SJSA1 (cell line): ENCODE measurements at regions not wholly inside any gene's neighbourhood (a gene's known extent, or its start where the extent isn't known, plus 50 kb on each side); places are given as distances from the start of the nearest gene placed in this dataset.
"Not testable (repeated sequence)": the region's sequence is repeated elsewhere in the genome, so short reads cannot be mapped to it uniquely, and the experiment has no call there.

Experiments used
- DNase-seq, 2 experiments: peaks; one replicate each; pipeline ENCODE4 v3.0.0-alpha.2; 2015 to 2020; ENCODE audit warnings: low spot score in 2 of 2, low read depth in 1 of 2
- H3K27ac ChIP-seq: fragments of 250-450 bp; sonication (Bioruptor Pico); 2 replicates; pipeline ENCODE4 v1.5.1; 2020; ENCODE audit warnings: mild to moderate bottlenecking, moderate library complexity
- H3K27me3 ChIP-seq: fragments of 250-450 bp; sonication (Bioruptor Pico); replicated peaks from 2 replicates; pipeline ENCODE4 v1.5.1; 2020; ENCODE audit warnings: mild to moderate bottlenecking, moderate library complexity
- H3K36me3 ChIP-seq: fragments of 250-450 bp; sonication (Bioruptor Pico); 2 replicates; pipeline ENCODE4 v1.5.1; 2020; ENCODE audit warnings: mild to moderate bottlenecking
- H3K4me1 ChIP-seq: fragments of 250-450 bp; sonication (Bioruptor Pico); replicated peaks from 2 replicates; pipeline ENCODE4 v1.6.1; 2021; ENCODE audit warnings: mild to moderate bottlenecking
- H3K4me3 ChIP-seq: fragments of 250-450 bp; sonication (Bioruptor Pico); 2 replicates; pipeline ENCODE4 v1.5.1; 2020; ENCODE audit warnings: mild to moderate bottlenecking
- H3K9me3 ChIP-seq: fragments of 250-450 bp; sonication (Bioruptor Pico); replicated peaks from 2 replicates; pipeline ENCODE4 v1.5.1; 2020; ENCODE audit warnings: mild to moderate bottlenecking

DNA sequence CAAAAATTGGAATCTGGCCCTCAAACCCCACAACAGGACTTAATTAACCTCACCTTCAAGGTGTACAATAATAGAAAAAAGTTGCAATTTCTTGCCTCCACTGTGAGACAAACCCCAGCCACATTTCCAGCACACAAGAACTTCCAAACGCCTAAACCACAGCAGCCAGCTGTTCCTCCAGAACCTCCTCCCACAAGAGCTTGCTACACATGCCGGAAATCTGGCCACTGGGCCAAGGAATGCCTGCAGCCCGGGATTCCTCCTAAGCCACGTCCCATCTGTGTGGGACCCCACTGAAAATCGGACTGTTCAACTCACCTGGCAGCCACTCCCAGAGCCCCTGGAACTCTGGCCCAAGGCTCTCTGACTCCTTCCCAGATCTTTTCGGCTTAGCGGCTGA lies 315.9 kb upstream of the EDIL3 start:
- not testable (repeated sequence) for DNase-seq, H3K27ac ChIP-seq, H3K4me3 ChIP-seq, H3K9me3 ChIP-seq, H3K36me3 ChIP-seq, H3K4me1 ChIP-seq, H3K27me3 ChIP-seq

GRCh38 chr5:84696651-84697050 lies 312.0 kb upstream of the EDIL3 start:
- Histone ChIP-seq H3K27me3 (no peaks in the 10 kb centered on the region), H3K36me3 (peaks cover 5% of the 10 kb centered on the region; the same call in 1 of the 2 replicates), H3K9me3 (no peaks in the 10 kb centered on the region), H3K4me1 (peaks cover 12% of the 10 kb centered on the region), H3K4me3 (no peak overlapping the region), H3K27ac (no peak overlapping the region)
- DNase-seq = no peak

DNA sequence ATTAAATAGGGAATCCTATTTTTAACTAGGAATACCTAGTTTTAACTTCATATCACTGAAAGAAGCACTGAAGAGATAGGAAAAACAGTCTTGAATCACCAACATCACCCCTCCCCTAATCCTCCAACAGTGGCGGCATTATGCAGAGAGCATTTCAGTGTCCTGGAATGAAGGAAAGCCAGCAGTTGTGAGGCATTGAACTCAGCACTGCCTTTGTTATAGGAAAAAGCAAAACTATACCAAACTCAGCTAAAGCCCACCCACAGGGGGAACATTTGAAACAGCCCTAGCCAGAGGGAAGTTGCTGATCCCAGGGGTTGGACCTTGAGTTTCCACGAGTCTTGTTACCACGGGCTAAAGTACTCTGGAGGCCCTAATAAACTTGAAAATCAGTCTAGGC lies 310.6 kb upstream of the EDIL3 start:
- H3K9me3 ChIP-seq = no peaks in the 10 kb centered on the region
- H3K27ac ChIP-seq = no peak overlapping the region
- DNase-seq = no peak
- no peak overlapping the region for H3K4me3 ChIP-seq
- peaks cover 5% of the 10 kb centered on the region; the same call in 1 of the 2 replicates for H3K36me3 ChIP-seq
- peaks cover 12% of the 10 kb centered on the region for H3K4me1 ChIP-seq
- no peaks in the 10 kb centered on the region for H3K27me3 ChIP-seq

DNA sequence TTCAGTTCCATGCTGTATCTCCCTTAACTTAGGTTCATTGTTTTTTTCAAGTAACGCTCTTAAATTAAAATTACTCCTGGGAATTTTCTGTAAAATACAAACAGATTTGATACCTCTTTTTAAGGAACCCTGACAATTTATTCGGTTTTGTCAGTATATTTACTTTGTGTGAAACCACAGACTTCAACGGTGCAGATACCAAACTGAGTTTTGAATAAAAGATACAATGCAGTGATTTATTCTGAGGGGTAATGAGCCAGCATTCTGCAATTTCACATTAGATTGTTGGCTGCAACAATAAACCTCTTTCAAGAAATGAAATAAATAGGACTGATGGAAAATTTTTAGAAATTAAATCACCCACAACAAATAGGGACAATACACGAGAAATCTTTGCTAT lies 308.6 kb upstream of the EDIL3 start:
- Histone ChIP-seq H3K27me3 (no peaks in the 10 kb centered on the region), H3K4me1 (peaks cover 17% of the 10 kb centered on the region), H3K27ac (peak overlapping the region; percentile 70), H3K36me3 (peaks cover 5% of the 10 kb centered on the region; the same call in 1 of the 2 replicates), H3K9me3 (no peaks in the 10 kb centered on the region), H3K4me3 (no peak overlapping the region)
- DNase-seq = peak in 1 of 2 experiments; percentile 62

GRCh38 chr5:84688566-84688965 lies 303.9 kb upstream of the EDIL3 start:
- H3K36me3 ChIP-seq = peaks cover 5% of the 10 kb centered on the region; the same call in 1 of the 2 replicates
- peak overlapping the region; percentile 95 for H3K27ac ChIP-seq
- no peaks in the 10 kb centered on the region for H3K9me3 ChIP-seq
- no peaks in the 10 kb centered on the region for H3K27me3 ChIP-seq
- peaks cover 26% of the 10 kb centered on the region for H3K4me1 ChIP-seq
- H3K4me3 ChIP-seq = no peak overlapping the region
- peak; percentile 72 to 97 for DNase-seq

DNA sequence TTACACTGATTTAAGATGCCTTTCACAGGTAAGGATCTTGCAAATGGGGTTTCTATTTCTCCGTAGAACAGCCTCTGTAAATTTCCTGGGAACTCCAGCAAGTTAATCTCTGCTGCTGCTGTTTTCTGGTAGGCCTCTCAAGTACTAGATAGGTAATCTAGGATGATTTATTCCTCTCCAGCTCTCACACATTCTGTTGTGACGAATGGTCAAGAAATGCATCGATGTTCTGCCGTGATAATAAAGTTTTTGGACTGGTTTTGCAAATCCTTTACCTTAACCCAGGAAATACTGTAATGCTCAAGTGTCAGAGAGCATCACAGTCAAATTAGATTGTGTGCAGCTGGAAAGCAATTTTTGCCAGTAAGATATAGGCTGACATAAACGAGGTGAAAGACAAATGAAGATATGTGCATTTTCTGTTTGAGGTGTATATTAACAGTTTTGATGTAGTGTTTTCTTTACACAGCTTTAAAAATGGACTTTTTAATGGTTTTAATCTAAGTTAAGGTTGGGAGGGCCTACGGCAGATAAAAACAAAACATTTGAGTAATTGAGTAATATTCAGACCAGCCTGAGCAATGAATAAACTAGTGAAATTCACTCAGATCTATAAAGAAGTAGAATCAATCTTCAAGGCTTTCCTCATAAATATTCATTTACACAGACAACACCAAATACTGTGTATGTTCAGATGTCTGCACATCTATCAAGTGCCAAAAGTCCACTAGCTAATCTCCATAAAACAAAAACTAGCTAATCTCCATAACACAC lies 300.6 kb upstream of the EDIL3 start:
- Histone ChIP-seq H3K9me3 (0 out of 2 replicates have a peak, but pooled peaks cover 3% of the 10 kb centered on the region), H3K27me3 (no peaks in the 10 kb centered on the region), H3K36me3 (no peaks in the 10 kb centered on the region), H3K4me3 (no peak overlapping the region), H3K4me1 (peaks cover 14% of the 10 kb centered on the region), H3K27ac (no peak overlapping the region)
- DNase-seq = no peak

DNA sequence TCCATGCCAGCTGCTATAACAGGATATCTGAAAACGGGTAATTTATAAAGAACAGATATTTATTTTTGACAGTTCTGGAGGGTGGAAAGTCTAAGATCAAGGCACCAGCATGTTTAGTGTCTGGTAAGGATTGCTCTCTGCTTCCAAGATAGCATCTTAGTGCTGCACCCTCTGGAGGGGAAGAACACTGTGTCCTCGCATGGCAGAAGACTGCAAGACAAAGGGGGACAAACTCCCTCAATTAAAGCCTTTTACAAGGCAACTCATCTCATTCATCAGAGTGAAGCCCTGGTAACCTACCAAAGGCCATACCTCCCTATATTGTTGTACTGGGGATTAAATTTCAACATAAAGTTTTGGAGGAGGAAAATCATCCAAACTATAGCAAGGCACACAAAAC lies 298.9 kb upstream of the EDIL3 start:
- no peaks in the 10 kb centered on the region for H3K36me3 ChIP-seq
- H3K27ac ChIP-seq = no peak overlapping the region
- no peak for DNase-seq
- peaks cover 10% of the 10 kb centered on the region for H3K4me1 ChIP-seq
- 0 out of 2 replicates have a peak, but pooled peaks cover 3% of the 10 kb centered on the region for H3K9me3 ChIP-seq
- H3K27me3 ChIP-seq = no peaks in the 10 kb centered on the region
- H3K4me3 ChIP-seq = no peak overlapping the region

DNA sequence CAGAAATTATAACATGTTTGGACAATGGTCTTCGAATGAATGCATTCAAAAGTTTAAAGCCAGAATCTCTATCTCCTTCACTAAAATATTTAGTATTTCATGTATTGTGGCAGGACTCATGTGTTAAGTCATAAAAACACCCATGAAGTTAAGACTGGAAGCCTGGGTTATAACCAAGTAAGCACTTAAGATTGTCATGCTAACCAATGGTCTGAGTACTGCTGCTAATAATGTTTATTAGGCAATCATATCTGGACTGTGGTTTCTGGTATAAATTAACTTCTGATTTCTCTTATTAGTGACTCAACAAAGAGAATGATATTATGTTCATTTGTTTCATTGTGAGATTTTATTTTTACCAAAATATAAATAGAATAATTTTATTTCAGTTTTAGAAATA lies 297.9 kb upstream of the EDIL3 start:
- DNase-seq = no peak
- Histone ChIP-seq H3K9me3 (0 out of 2 replicates have a peak, but pooled peaks cover 3% of the 10 kb centered on the region), H3K4me3 (no peak overlapping the region), H3K4me1 (peaks cover 2% of the 10 kb centered on the region), H3K27ac (no peak overlapping the region), H3K36me3 (no peaks in the 10 kb centered on the region), H3K27me3 (no peaks in the 10 kb centered on the region)

- no peak overlapping the region for H3K27ac ChIP-seq
- no peaks in the 10 kb centered on the region for H3K4me1 ChIP-seq
- H3K27me3 ChIP-seq = no peaks in the 10 kb centered on the region
- H3K9me3 ChIP-seq = 0 out of 2 replicates have a peak, but pooled peaks cover 3% of the 10 kb centered on the region
- H3K4me3 ChIP-seq = no peak overlapping the region
- DNase-seq = no peak
- H3K36me3 ChIP-seq = no peaks in the 10 kb centered on the region
Measured at GRCh38 chr5:84680908-84681307, 296.2 kb upstream of the EDIL3 start.

DNA sequence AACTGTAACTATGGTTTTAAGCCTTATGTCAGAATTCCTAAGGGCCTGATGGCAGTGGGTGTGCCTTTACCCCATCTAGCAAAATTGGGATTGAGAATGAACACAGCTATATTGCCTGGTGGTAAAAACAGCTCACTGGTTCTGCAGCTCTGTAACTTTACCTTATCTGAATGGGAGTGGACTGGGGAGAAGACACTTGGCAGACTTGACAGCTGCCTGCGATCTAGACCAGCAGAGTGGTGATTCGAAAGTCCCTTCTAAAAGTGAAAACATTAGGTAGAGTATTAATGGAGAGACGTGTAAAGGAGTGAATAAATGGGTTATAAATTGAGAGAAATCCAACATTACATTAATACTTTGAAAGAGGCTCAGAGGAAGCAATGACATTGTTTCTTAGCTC lies 289.1 kb upstream of the EDIL3 start:
- no peak for DNase-seq
- Histone ChIP-seq H3K4me1 (peaks cover 4% of the 10 kb centered on the region), H3K27ac (no peak overlapping the region), H3K9me3 (peaks cover 7% of the 10 kb centered on the region; the same call in 1 of the 2 replicates), H3K4me3 (no peak overlapping the region), H3K36me3 (no peaks in the 10 kb centered on the region), H3K27me3 (no peaks in the 10 kb centered on the region)

- Histone ChIP-seq H3K27ac (no peak overlapping the region), H3K9me3 (peaks cover 7% of the 10 kb centered on the region; the same call in 1 of the 2 replicates), H3K4me1 (peaks cover 6% of the 10 kb centered on the region), H3K27me3 (no peaks in the 10 kb centered on the region), H3K4me3 (no peak overlapping the region), H3K36me3 (no peaks in the 10 kb centered on the region)
- DNase-seq = no peak
Measured at GRCh38 chr5:84667576-84667975, 282.9 kb upstream of the EDIL3 start.

DNA sequence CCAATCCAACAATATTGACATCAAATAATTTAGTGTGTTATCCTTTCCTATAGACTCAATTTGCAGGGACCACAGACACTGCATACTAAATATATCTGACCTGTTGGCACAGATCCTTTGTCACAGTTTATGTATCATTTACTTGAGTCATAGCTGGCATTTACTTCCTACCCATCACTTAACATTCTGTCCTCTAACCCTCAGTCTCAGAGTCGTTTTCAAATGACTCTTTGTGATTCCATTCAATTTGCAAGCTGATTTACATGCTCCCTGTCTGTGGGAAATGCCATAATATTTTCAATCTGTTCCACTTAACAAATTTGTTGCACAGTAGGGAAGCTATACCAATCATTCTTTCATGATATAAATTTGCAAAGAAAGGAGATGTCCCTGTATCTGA lies 265.7 kb upstream of the EDIL3 start:
- no peaks in the 10 kb centered on the region for H3K4me1 ChIP-seq
- H3K36me3 ChIP-seq = no peaks in the 10 kb centered on the region
- H3K4me3 ChIP-seq = no peak overlapping the region
- H3K27ac ChIP-seq = no peak overlapping the region
- H3K9me3 ChIP-seq = no peaks in the 10 kb centered on the region
- DNase-seq = no peak
- H3K27me3 ChIP-seq = no peaks in the 10 kb centered on the region

DNA sequence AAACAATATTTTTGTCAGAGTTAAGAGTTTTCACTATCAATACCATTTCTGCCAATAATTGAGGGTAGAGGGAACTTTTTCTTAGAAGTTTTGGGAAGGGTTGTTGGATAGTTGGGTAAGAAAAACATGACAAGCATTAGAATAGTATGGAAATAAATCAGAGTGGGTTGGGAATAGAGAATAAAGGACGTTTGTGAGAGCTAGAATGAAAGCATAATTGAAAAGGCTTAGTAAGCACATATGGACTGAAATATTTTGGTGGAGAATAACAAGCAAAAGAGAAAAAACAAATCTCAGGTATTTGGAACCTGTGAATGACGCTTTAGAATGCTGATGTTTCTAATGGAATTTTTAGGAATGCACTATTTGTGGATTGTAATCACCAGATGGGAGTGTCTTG lies 262.9 kb upstream of the EDIL3 start:
- Histone ChIP-seq H3K36me3 (no peaks in the 10 kb centered on the region), H3K4me3 (no peak overlapping the region), H3K9me3 (no peaks in the 10 kb centered on the region), H3K4me1 (peaks cover 6% of the 10 kb centered on the region), H3K27me3 (no peaks in the 10 kb centered on the region), H3K27ac (no peak overlapping the region)
- no peak for DNase-seq

- DNase-seq = peak; percentile 46 to 76
- Histone ChIP-seq H3K9me3 (no peaks in the 10 kb centered on the region), H3K36me3 (no peaks in the 10 kb centered on the region), H3K27ac (peak overlapping the region; percentile 27; the same call in 1 of the 2 replicates), H3K27me3 (no peaks in the 10 kb centered on the region), H3K4me3 (no peak overlapping the region), H3K4me1 (peaks cover 10% of the 10 kb centered on the region)
Measured at GRCh38 chr5:84642795-84643194, 258.1 kb upstream of the EDIL3 start.
